Stimulated activated CD8-positive, alpha-beta memory T cell treated with anti-CD3 and anti-CD28 coated beads, Interleukin-12 subunit alpha, Interleukin-12 subunit beta, amount 100 ng/mL, for 24 hours (primary cell): ENCODE measurements at regions not wholly inside any gene's neighbourhood (a gene's known extent, or its start where the extent isn't known, plus 50 kb on each side); places are given as distances from the start of the nearest gene placed in this dataset.

ENCODE experiments used
- DNase-seq: peaks from one replicate; pipeline ENCODE4 v3.0.0-alpha.2; 2020; ENCODE audit errors: extremely low read depth

GRCh38 chr3:176554791-176555654, 642.3 kb downstream of the TBL1XR1 start:
- no peak for DNase-seq

GRCh38 chr3:176554264-176554663, 643.0 kb downstream of the TBL1XR1 start:
- DNase-seq = no peak

GRCh38 chr3:176526942-176527341, 670.3 kb downstream of the TBL1XR1 start:
- DNase-seq = no peak

GRCh38 chr3:176526225-176526624, 671.1 kb downstream of the TBL1XR1 start:
- no peak for DNase-seq

- no peak for DNase-seq
These were observed 674.2 kb downstream of the TBL1XR1 start for GRCh38 chr3:176523114-176523513.

GRCh38 chr3:176522436-176522835, 674.8 kb downstream of the TBL1XR1 start:
- no peak for DNase-seq

GRCh38 chr3:176521531-176522175, 675.6 kb downstream of the TBL1XR1 start:
- DNase-seq = no peak

- DNase-seq = no peak
These were observed 683.0 kb downstream of the TBL1XR1 start for GRCh38 chr3:176514297-176514696.

- no peak for DNase-seq
These were observed 683.7 kb downstream of the TBL1XR1 start for GRCh38 chr3:176513604-176514003.

GRCh38 chr3:176512037-176512436, 685.2 kb downstream of the TBL1XR1 start:
- DNase-seq = no peak

GRCh38 chr3:176510097-176510496, 687.2 kb downstream of the TBL1XR1 start:
- DNase-seq = no peak

- no peak for DNase-seq
These were observed 691.2 kb downstream of the TBL1XR1 start for GRCh38 chr3:176505878-176506621.

- no peak for DNase-seq
These were observed 706.2 kb downstream of the TBL1XR1 start for GRCh38 chr3:176491084-176491483.

GRCh38 chr3:176490357-176490756, 706.9 kb downstream of the TBL1XR1 start:
- DNase-seq = no peak

GRCh38 chr3:176479248-176479647, 718.0 kb downstream of the TBL1XR1 start:
- DNase-seq = no peak

- no peak for DNase-seq
These were observed 727.5 kb downstream of the TBL1XR1 start for GRCh38 chr3:176469694-176470205.

- no peak for DNase-seq
These were observed 733.7 kb downstream of the TBL1XR1 start for GRCh38 chr3:176463610-176464009.

GRCh38 chr3:176447369-176447768, 749.9 kb downstream of the TBL1XR1 start:
- no peak for DNase-seq

GRCh38 chr3:176442326-176442725, 755.0 kb downstream of the TBL1XR1 start:
- no peak for DNase-seq

- DNase-seq = no peak
These were observed 757.6 kb downstream of the TBL1XR1 start for GRCh38 chr3:176439729-176440128.

GRCh38 chr3:176431991-176432390, 765.3 kb downstream of the TBL1XR1 start:
- DNase-seq = no peak

GRCh38 chr3:176431038-176431418, 766.3 kb downstream of the TBL1XR1 start:
- DNase-seq = no peak
